HG02588 (cell line): ENCODE measurements at regions not wholly inside any gene's neighbourhood (a gene's known extent, or its start where the extent isn't known, plus 50 kb on each side); places are given as distances from the start of the nearest gene placed in this dataset.
"Not testable (repeated sequence)": the region's sequence is repeated elsewhere in the genome, so short reads cannot be mapped to it uniquely, and the experiment has no call there.

ENCODE experiments used
- ATAC-seq: cut with Tn5 transposase; IDR thresholded peaks from one replicate; pipeline ENCODE4 v1.9.1; 2021; ENCODE audit warnings: mild to moderate bottlenecking, moderate library complexity; ENCODE audit not compliant: unreplicated experiment

GRCh38 chr4:64016893-64017292 lies 392.4 kb downstream of the TECRL start:
- no peak for ATAC-seq

GRCh38 chr4:64014647-64015046 lies 394.6 kb downstream of the TECRL start:
- ATAC-seq, result no peak

GRCh38 chr4:64001229-64001898 lies 407.9 kb downstream of the TECRL start:
- peak; percentile 97 for ATAC-seq

- ATAC-seq, result no peak
Observed at GRCh38 chr4:64000241-64000640, 409.0 kb downstream of the TECRL start.

- no peak for ATAC-seq
Observed at GRCh38 chr4:63986253-63986652, 423.0 kb downstream of the TECRL start.

- ATAC-seq, result no peak
Observed at GRCh38 chr4:63983224-63983623, 426.0 kb downstream of the TECRL start.

GRCh38 chr4:63965875-63966274 lies 443.4 kb downstream of the TECRL start:
- ATAC-seq, result no peak

GRCh38 chr4:63942706-63943286 lies 466.5 kb downstream of the TECRL start:
- not testable (repeated sequence) for ATAC-seq

GRCh38 chr4:63937961-63938360 lies 471.3 kb downstream of the TECRL start:
- no peak for ATAC-seq

- no peak for ATAC-seq
Observed at GRCh38 chr4:63922146-63922545, 487.1 kb downstream of the TECRL start.

GRCh38 chr4:63921561-63921960 lies 487.7 kb downstream of the TECRL start:
- ATAC-seq, result no peak

GRCh38 chr4:63919636-63920365 lies 489.4 kb downstream of the TECRL start:
- ATAC-seq, result no peak

GRCh38 chr4:63906660-63907183 lies 502.5 kb downstream of the TECRL start:
- no peak for ATAC-seq

GRCh38 chr4:63904201-63904600 lies 505.0 kb downstream of the TECRL start:
- no peak for ATAC-seq

GRCh38 chr4:63901304-63901703 lies 507.9 kb downstream of the TECRL start:
- ATAC-seq, result no peak

- no peak for ATAC-seq
Observed at GRCh38 chr4:63898961-63899360, 510.3 kb downstream of the TECRL start.

GRCh38 chr4:63894161-63894560 lies 515.1 kb downstream of the TECRL start:
- no peak for ATAC-seq

GRCh38 chr4:63869370-63869769 lies 539.9 kb downstream of the TECRL start:
- ATAC-seq, result no peak

GRCh38 chr4:63851496-63851895 lies 557.8 kb downstream of the TECRL start:
- no peak for ATAC-seq

- ATAC-seq, result no peak
Observed at GRCh38 chr4:63841266-63841665, 568.0 kb downstream of the TECRL start.

- no peak for ATAC-seq
Observed at GRCh38 chr4:63831590-63832155, 577.6 kb downstream of the TECRL start.
